MCF 10A (cell line): ENCODE measurements at regions not wholly inside any gene's neighbourhood (a gene's known extent, or its start where the extent isn't known, plus 50 kb on each side); places are given as distances from the start of the nearest gene placed in this dataset.

Source experiments
- BruUV-seq: library from RNA; stranded (reverse); fragments of 400-500 nt; replicated peaks from 2 replicates; lab custom pipeline; 2021; lab: Mats Ljungman, UMichigan
- CTCF ChIA-PET: fragments of 300-600 bp; sonication (Branson Sonifier 250); formaldehyde crosslinking; extraction: SDS; loops from one replicate; lab custom pipeline; 2021; ENCODE audit warnings: antibody characterized with exemption, inconsistent platforms; lab: Yijun Ruan, JAX
- POLR2A ChIA-PET: fragments of 300-600, 350-650 bp; sonication (Branson Sonifier 250); formaldehyde crosslinking; extraction: SDS; loops from one replicate; lab custom pipeline; 2020; ENCODE audit warnings: antibody characterized with exemption, inconsistent platforms; lab: Yijun Ruan, JAX
- DNase-seq: peaks from one replicate; pipeline ENCODE4 v3.0.0-alpha.2; 2018; ENCODE audit not compliant: unreplicated experiment
- H3K27ac Mint-ChIP-seq: one replicate; pipeline ENCODE4 v1.8.0; 2022; ENCODE audit warnings: mild to moderate bottlenecking, low read depth, mixed read lengths; ENCODE audit not compliant: unreplicated experiment
- H3K27me3 Mint-ChIP-seq: one replicate; pipeline ENCODE4 v1.8.0; 2022; ENCODE audit warnings: mixed read lengths; ENCODE audit not compliant: insufficient read depth, unreplicated experiment
- H3K36me3 Mint-ChIP-seq: one replicate; pipeline ENCODE4 v1.8.0; 2022; ENCODE audit warnings: mild to moderate bottlenecking, moderate library complexity, mixed read lengths; ENCODE audit not compliant: insufficient read depth, unreplicated experiment
- H3K4me1 Mint-ChIP-seq: one replicate; pipeline ENCODE4 v1.8.0; 2022; ENCODE audit warnings: mixed read lengths; ENCODE audit not compliant: insufficient read depth, unreplicated experiment
- H3K4me3 Mint-ChIP-seq: one replicate; pipeline ENCODE4 v1.8.0; 2022; ENCODE audit warnings: mild to moderate bottlenecking, moderate library complexity, mixed read lengths; ENCODE audit not compliant: unreplicated experiment
- H3K9me3 Mint-ChIP-seq: one replicate; pipeline ENCODE4 v1.8.0; 2022; ENCODE audit warnings: mixed read lengths; ENCODE audit not compliant: unreplicated experiment
- intact Hi-C: fragments of 100-400 bp; cut with micrococcal nuclease; formaldehyde crosslinking; loops from 2 replicates; pipeline ENCODE4 v1.14.1; 2022
- TF ChIP-seq, protein P1 (sequence below): fragments of 200-600 bp; IDR thresholded peaks from one replicate; pipeline ENCODE4 v1.8.0; 2022; ENCODE audit warnings: antibody characterized with exemption, mild to moderate bottlenecking; ENCODE audit not compliant: unreplicated experiment

DNA sequence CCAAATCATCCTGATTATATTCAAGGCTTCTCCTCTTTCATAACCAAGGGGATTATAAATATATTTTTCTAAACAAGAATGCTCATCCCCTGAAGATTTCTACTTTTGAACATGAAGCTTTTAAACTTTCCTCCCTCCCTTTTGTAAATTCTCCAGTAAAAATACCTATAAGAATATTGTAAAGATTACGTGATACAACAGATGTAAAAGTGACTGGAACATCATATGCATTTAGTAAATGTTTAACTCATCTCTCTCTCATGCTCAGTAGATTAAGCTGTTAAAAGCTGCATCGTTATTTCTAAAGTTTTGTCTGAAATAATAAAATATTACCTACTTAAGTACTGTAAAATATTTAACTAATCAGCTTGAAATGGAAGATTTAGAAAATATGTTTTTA, 281.1 kb downstream of the SPRY2 start:
- Mint-ChIP-seq H3K36me3 (no peaks in the 10 kb centered on the region), H3K27ac (no peak overlapping the region)

DNA sequence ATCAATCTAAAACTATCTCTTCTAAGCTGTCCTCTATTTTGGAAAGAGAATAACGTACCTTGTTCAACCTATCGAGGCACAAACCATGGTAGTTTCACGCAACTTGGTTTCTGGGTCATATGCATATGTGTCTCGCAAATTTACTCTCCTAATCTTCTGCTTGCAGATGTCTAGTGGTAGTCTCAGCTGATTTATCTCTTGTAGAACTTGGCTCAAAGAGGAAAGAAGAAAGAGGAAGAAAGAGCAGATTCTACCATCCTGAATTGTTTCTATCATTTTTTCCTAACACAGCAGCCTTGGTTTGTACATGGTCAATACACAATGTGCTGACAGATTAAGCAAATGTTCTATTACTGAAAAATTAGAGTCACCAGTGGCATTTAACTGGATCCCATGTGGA, 282.3 kb downstream of the SPRY2 start:
- no peaks in the 10 kb centered on the region for H3K36me3 Mint-ChIP-seq
- intact Hi-C loops = no loop called here
- H3K4me3 Mint-ChIP-seq = no peak overlapping the region
- H3K4me1 Mint-ChIP-seq = no peaks in the 10 kb centered on the region
- no TSS peak for BruUV-seq
- DNase-seq = no peak
- ChIA-PET CTCF (no interaction called here), POLR2A (no interaction called here)
- no peaks in the 10 kb centered on the region for H3K9me3 Mint-ChIP-seq
- TF ChIP-seq, protein P1, sequence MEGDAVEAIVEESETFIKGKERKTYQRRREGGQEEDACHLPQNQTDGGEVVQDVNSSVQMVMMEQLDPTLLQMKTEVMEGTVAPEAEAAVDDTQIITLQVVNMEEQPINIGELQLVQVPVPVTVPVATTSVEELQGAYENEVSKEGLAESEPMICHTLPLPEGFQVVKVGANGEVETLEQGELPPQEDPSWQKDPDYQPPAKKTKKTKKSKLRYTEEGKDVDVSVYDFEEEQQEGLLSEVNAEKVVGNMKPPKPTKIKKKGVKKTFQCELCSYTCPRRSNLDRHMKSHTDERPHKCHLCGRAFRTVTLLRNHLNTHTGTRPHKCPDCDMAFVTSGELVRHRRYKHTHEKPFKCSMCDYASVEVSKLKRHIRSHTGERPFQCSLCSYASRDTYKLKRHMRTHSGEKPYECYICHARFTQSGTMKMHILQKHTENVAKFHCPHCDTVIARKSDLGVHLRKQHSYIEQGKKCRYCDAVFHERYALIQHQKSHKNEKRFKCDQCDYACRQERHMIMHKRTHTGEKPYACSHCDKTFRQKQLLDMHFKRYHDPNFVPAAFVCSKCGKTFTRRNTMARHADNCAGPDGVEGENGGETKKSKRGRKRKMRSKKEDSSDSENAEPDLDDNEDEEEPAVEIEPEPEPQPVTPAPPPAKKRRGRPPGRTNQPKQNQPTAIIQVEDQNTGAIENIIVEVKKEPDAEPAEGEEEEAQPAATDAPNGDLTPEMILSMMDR = no peak
- H3K27ac Mint-ChIP-seq = no peak overlapping the region
- no peaks in the 10 kb centered on the region for H3K27me3 Mint-ChIP-seq

More for the DNA sequence above, 281.1 kb downstream of the SPRY2 start:
- Mint-ChIP-seq H3K4me1 (no peaks in the 10 kb centered on the region), H3K27me3 (no peaks in the 10 kb centered on the region), H3K4me3 (no peak overlapping the region), H3K9me3 (no peaks in the 10 kb centered on the region)
- intact Hi-C loops = no loop called here
- TF ChIP-seq, protein P1 = no peak
- DNase-seq = no peak
- ChIA-PET POLR2A (interaction anchor here (0.6 kb wide), 1 partner anchor 11 kb away, joined by 3 read pairs; no protein-coding TSS in a partner anchor), CTCF (interaction anchor here (1.4 kb wide), 1 partner anchor 11 kb away, joined by 3 read pairs; no protein-coding TSS in a partner anchor)
- BruUV-seq = no TSS peak

- Mint-ChIP-seq H3K27ac (no peak overlapping the region), H3K4me1 (no peaks in the 10 kb centered on the region), H3K27me3 (no peaks in the 10 kb centered on the region), H3K36me3 (no peaks in the 10 kb centered on the region), H3K4me3 (no peak overlapping the region), H3K9me3 (no peaks in the 10 kb centered on the region)
- no TSS peak for BruUV-seq
- intact Hi-C loops = no loop called here
- CTCF ChIA-PET = no interaction called here
- TF ChIP-seq, protein P1 = no peak
- POLR2A ChIA-PET = no interaction called here
- no peak for DNase-seq
These were observed 285.1 kb downstream of the SPRY2 start for GRCh38 chr13:80055847-80056246.

GRCh38 chr13:80054806-80055205, 286.1 kb downstream of the SPRY2 start:
- ChIA-PET CTCF (no interaction called here), POLR2A (interaction anchor here (0.6 kb wide), 1 partner anchor 118 kb away, joined by 4 read pairs; no protein-coding TSS in a partner anchor)
- Mint-ChIP-seq H3K27ac (no peak overlapping the region), H3K27me3 (no peaks in the 10 kb centered on the region), H3K36me3 (no peaks in the 10 kb centered on the region), H3K4me1 (no peaks in the 10 kb centered on the region), H3K9me3 (no peaks in the 10 kb centered on the region), H3K4me3 (no peak overlapping the region)
- no TSS peak for BruUV-seq
- DNase-seq = no peak
- intact Hi-C loops = no loop called here
- TF ChIP-seq, protein P1 = no peak
